Right lobe of liver (tissue), 4 donors: ENCODE measurements at regions not wholly inside any gene's neighbourhood (a gene's known extent, or its start where the extent isn't known, plus 50 kb on each side); places are given as distances from the start of the nearest gene placed in this dataset.
"Not testable (repeated sequence)": the region's sequence is repeated elsewhere in the genome, so short reads cannot be mapped to it uniquely, and the experiment has no call there.

Experiments
- POLR2A ChIP-seq: fragments of 450-650 bp; IDR thresholded peaks from one replicate; pipeline ENCODE4 v1.6.1; 2017; ENCODE audit warnings: antibody characterized with exemption, mild to moderate bottlenecking
- TF ChIP-seq, protein P1 (sequence below), 4 donors: fragments of 200-600 bp in 3 of 4; fragments of 450-650 bp in 1 of 4; IDR thresholded peaks; one replicate each; pipeline versions ENCODE4 v1.5.1 to v1.8.0; 2016 to 2022; ENCODE audit warnings: antibody characterized with exemption in 4 of 4, mild to moderate bottlenecking in 2 of 4
- donor health status: DM: no; HTN: no; CAD: no.
- donor health status: DM: no; HTN: no; CAD: no.
- donor health status: DM: no; HTN: yes; CAD: no.

DNA sequence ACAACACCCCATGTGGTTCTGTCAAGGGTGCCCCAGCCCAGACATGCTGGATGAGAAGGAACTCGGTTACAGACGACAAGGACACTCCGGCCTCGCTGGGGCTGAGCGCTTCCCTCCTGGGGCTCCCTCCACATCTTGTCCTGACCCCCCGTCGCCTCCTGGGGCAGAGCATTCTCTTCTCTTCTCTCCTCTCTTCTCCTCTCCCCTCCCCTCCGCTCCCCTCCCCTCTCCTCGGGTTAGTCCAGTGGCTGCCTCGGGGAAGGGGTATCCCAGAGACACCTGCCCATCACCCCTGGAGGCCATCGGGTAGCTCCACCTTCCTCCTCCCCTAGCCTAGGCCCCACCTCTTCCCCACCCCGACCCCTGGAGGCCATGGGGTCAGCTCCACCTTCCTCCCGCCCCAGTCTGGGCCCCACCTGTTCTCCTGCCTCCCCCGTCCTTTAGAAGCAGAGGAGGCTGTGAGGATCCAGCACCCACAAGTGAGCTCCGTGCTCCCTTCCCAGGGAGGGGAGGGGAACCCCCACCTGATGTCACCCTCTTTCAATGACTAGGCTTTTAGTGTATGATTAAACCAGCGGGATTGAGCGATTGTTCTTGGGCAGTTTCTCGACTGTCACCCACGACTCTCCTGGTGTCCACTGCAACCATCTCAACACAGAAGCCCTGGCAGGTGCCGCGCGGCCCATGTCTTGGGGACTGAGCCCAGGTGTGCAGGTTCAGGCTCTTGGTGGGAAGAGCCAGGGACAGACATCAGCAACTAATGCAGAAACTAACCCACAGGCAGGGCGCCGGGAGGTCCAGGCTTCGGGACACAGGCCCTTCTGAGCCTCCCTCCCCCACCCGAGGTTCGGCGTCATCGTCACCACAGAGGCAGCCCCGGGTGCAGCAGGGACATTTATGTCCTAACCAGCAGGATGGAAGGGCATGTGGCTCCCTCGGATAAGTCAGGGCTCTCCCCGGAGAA lies 330.4 kb downstream of the ADGRD1 start:
- TF ChIP-seq, protein P1, sequence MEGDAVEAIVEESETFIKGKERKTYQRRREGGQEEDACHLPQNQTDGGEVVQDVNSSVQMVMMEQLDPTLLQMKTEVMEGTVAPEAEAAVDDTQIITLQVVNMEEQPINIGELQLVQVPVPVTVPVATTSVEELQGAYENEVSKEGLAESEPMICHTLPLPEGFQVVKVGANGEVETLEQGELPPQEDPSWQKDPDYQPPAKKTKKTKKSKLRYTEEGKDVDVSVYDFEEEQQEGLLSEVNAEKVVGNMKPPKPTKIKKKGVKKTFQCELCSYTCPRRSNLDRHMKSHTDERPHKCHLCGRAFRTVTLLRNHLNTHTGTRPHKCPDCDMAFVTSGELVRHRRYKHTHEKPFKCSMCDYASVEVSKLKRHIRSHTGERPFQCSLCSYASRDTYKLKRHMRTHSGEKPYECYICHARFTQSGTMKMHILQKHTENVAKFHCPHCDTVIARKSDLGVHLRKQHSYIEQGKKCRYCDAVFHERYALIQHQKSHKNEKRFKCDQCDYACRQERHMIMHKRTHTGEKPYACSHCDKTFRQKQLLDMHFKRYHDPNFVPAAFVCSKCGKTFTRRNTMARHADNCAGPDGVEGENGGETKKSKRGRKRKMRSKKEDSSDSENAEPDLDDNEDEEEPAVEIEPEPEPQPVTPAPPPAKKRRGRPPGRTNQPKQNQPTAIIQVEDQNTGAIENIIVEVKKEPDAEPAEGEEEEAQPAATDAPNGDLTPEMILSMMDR (IDR thresholded peaks at IDR 0.05) = not testable (repeated sequence)
- not testable (repeated sequence) for TF ChIP-seq POLR2A
